ENCODE measurements at regions not wholly inside any gene's neighbourhood (a gene's known extent, or its start where the extent isn't known, plus 50 kb on each side); places are given as distances from the start of the nearest gene placed in this dataset.

DNA sequence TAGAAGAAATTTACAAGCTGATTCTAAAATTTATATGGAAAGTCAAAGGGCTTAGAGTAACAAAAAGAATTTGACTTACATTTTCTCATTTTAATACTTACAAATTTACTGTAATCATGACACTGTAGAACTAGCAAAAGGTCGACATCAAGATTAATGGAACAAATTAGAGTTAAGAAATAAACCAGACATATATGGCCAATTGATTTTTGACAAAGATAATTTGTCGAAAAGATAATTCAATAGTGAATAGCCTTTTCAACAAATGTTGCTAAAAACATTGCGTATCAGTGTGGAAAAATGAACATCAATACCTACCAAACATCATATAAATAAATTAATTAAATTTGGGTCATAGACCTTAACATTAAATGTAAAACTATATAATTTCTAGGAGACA, 955.5 kb upstream of the AUTS2 start:
- TF ChIP-seq CTCF (IDR thresholded peaks at IDR 0.05; ENCODE audit: low read depth, low read length) (no peak), EZH2phosphoT487 (IDR thresholded peaks at IDR 0.05; ENCODE audit: low read depth) (no peak)

Measured in OCI-LY3 (cell line).